ENCODE measurements at regions not wholly inside any gene's neighbourhood (a gene's known extent, or its start where the extent isn't known, plus 50 kb on each side); places are given as distances from the start of the nearest gene placed in this dataset.

DNA sequence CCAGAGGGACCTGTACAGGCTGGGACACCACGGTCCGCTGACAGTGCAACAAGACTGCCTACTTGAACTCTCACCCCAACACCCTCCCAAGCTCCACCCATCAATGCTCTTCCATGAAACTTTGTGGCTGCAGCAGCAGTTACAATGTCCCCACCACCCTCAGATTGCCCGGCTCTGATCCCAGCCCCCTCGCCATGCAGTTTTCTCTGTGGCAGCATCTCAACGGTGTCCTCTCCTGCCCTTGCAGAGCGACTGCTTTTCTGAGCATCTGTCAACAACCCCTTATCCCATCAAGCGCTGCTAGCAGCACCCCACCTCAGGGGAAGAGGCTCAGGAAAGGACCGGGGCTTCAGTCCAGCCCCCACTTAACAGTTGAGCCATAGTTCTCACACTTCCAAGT is 137.1 kb upstream of the NDUFV2 start:
- TF ChIP-seq, protein P1, sequence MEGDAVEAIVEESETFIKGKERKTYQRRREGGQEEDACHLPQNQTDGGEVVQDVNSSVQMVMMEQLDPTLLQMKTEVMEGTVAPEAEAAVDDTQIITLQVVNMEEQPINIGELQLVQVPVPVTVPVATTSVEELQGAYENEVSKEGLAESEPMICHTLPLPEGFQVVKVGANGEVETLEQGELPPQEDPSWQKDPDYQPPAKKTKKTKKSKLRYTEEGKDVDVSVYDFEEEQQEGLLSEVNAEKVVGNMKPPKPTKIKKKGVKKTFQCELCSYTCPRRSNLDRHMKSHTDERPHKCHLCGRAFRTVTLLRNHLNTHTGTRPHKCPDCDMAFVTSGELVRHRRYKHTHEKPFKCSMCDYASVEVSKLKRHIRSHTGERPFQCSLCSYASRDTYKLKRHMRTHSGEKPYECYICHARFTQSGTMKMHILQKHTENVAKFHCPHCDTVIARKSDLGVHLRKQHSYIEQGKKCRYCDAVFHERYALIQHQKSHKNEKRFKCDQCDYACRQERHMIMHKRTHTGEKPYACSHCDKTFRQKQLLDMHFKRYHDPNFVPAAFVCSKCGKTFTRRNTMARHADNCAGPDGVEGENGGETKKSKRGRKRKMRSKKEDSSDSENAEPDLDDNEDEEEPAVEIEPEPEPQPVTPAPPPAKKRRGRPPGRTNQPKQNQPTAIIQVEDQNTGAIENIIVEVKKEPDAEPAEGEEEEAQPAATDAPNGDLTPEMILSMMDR (conservative IDR thresholded peaks at IDR 0.05; ENCODE audit: low read depth, low read length) = no peak
- no peak for DNase-seq (ENCODE audit: low read depth)
- H3K4me3 ChIP-seq (ENCODE audit: low read depth, low read length) = no peak overlapping the region

DNA sequence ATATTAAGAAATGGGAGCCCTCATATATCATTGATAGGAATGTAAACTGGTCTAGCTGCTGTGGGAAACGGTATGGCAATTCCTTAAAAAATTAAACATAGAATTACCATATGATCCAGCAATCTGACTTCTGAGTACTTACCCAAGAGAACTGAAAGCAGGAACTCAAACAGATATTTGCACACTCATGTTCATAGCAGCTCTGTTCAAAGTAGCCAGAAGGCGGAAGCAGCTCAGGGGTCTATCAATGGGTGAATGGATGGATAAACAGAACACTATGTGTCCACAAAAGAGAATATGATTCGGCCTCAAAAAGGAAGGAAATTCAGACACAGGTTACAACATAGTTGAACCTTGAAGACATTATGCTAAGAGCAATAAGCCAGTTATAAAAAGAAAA is 135.7 kb upstream of the NDUFV2 start:
- TF ChIP-seq, protein P1 (conservative IDR thresholded peaks at IDR 0.05; ENCODE audit: low read depth, low read length) = no peak
- no peak for DNase-seq (ENCODE audit: low read depth)
- H3K4me3 ChIP-seq (ENCODE audit: low read depth, low read length) = no peak overlapping the region

DNA sequence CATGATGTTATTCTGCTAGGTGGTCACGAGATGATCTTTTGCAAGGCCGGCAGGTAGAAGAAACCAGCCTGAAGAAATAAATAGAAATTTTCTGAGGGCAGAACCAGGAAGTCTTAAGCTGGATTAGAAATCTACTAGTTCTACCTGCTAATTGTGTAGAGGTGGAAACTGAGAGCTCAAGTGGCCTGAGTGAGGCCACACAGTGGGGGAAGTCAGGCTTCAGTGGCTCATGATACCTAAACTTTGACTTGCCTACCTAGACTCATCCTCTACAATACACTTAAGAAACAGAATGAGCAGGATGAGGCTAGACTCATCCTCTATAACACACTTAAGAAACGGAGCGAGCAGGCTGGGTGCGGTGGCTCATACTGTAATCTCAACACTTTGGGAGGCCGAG is 134.9 kb upstream of the NDUFV2 start:
- no peak for DNase-seq (ENCODE audit: low read depth)

DNA sequence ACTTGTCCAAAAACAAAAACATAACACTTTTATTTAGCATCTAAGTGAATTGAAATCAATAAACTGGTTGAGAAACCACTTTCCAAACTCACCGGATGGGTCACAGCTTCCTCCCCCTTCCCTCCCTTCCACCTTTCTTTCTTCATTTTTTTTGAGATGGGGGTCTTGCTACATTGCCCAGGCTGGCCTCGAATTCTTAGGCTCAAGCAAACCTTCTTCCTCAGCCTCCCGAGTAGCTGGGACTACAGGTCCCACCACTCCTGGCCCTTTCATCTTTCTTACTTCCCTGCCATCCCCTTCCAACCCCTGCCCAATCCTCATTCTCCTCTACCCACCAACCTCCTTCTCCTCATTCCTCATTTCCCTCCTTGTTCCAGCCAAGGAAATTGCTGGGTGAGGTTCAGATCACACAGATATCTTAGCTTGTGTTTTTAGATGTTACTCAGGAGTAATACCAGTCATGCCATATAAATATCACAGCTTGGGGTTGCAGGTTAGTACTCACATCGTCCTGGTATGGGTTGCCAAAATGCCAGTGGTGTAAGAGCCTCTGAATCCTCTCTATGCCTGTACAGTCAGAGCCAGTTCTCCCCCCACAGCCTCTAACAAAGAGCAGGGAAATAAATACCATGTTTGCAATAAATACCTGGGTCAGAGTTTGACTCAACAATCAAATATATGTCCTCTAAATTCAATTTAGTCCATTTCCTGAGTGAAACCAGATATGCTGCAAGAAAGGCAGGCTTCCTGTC is 132.7 kb upstream of the NDUFV2 start:
- TF ChIP-seq, protein P1 (conservative IDR thresholded peaks at IDR 0.05; ENCODE audit: low read depth, low read length) = no peak
- no peak for DNase-seq (ENCODE audit: low read depth)
- no peak overlapping the region for H3K4me3 ChIP-seq (ENCODE audit: low read depth, low read length)

More for the DNA sequence above, 134.9 kb upstream of the NDUFV2 start:
- no peak overlapping the region for H3K4me3 ChIP-seq (ENCODE audit: low read depth, low read length)
- TF ChIP-seq, protein P1 (conservative IDR thresholded peaks at IDR 0.05; ENCODE audit: low read depth, low read length) = no peak

DNA sequence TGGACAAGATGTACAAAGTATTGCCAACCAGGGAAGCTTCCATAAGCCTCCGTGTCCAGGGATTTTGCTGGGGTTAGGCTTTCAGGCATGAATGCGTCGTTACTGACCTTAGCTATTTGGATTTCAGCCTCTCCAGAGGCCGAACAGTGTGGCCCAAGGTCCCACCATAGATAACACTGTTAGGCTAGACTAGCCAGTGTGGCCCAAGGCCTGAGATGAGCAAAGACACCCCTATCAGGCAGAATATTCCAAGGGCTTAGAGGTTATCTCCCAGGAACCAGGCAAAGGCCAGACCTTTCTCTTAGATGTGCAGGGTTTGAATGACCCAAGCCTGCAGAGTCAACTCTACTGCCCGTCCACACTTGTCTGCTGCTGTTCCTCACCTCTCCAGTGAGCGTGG is 131.7 kb upstream of the NDUFV2 start:
- no peak for DNase-seq (ENCODE audit: low read depth)
- no peak overlapping the region for H3K4me3 ChIP-seq (ENCODE audit: low read depth, low read length)
- TF ChIP-seq, protein P1 (conservative IDR thresholded peaks at IDR 0.05; ENCODE audit: low read depth, low read length) = no peak

DNA sequence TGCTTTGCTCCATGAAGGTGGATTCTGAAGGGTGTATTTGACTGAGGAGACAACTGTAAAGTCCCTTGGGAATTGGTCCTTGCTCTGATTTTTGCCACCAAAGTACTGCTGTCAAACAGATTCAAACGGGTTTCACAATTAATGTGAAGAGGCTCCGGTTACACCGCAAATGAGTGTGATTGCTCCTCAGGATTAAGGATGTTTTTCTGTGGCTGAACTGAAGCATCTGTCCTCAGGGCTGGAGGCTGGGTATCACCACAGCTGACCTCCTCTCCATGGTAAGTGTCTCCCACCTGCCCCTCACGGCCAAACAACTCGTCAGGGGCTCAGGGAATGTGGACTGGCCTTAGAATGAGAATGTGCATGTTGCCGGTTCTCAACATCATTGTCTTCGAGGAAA is 130.4 kb upstream of the NDUFV2 start:
- DNase-seq (ENCODE audit: low read depth) = no peak
- no peak overlapping the region for H3K4me3 ChIP-seq (ENCODE audit: low read depth, low read length)
- TF ChIP-seq, protein P1 (conservative IDR thresholded peaks at IDR 0.05; ENCODE audit: low read depth, low read length) = no peak

DNA sequence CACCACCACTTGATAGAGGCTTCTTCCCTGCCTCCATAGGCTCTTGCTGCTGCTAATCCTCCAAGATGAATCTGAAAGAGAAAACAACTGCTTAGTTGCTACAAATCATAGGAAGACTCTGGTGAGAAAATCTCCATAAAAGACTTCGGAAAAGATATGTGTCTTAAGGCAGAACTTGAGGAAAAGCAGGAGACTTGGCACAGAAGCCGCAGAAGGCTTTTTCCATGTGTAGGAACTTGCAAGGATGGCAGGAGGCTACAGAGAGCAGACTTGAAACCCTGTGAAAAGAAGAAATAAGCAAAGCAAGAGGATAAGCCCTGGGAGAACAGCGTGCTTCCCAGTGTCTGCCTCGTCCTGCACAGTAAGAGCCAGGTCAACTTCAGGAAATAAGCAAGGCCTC is 128.2 kb upstream of the NDUFV2 start:
- TF ChIP-seq, protein P1 (conservative IDR thresholded peaks at IDR 0.05; ENCODE audit: low read depth, low read length) = no peak
- DNase-seq (ENCODE audit: low read depth) = no peak
- no peak overlapping the region for H3K4me3 ChIP-seq (ENCODE audit: low read depth, low read length)

Measured in choroid plexus epithelial cell (primary cell).